ENCODE measurements at regions not wholly inside any gene's neighbourhood (a gene's known extent, or its start where the extent isn't known, plus 50 kb on each side); places are given as distances from the start of the nearest gene placed in this dataset.

DNA sequence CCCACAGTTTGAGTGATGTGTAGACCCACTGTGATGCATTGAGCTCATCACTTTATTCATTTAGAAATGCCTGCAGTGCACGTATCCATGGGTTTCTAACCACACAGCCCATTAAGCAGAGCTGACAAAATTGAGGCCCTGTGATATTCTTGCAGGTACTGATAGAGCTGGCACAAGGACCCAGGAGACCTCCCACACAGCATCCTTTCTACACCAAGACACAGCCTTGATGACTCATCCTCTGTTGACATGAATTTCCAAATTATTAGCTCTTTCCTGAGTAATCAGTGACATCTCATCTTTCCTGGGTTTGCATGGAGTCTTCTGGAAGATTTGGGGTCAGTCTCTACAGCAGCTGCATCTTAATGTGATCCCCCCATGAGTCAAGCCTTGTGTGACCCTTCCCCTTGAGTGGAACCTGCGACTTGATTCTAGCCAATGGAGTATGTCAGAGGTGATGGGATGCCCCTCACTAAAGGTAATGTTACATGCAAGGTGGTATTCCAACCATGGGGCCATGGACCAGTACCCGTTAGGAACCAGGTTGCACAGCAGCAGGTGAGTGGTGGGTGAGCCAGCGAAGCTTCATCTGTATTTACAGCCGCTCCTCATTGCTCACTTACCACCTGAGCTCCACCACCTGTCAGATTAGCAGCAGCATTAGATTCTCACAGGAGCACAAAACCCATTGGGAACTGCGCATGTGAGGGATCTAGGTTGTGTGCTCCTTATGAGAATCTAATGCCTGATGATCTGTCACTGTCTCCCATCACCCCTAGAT lies 181.1 kb upstream of the ARL4C start:
- no peak for DNase-seq (ENCODE audit: low read depth in 2 of 2)

DNA sequence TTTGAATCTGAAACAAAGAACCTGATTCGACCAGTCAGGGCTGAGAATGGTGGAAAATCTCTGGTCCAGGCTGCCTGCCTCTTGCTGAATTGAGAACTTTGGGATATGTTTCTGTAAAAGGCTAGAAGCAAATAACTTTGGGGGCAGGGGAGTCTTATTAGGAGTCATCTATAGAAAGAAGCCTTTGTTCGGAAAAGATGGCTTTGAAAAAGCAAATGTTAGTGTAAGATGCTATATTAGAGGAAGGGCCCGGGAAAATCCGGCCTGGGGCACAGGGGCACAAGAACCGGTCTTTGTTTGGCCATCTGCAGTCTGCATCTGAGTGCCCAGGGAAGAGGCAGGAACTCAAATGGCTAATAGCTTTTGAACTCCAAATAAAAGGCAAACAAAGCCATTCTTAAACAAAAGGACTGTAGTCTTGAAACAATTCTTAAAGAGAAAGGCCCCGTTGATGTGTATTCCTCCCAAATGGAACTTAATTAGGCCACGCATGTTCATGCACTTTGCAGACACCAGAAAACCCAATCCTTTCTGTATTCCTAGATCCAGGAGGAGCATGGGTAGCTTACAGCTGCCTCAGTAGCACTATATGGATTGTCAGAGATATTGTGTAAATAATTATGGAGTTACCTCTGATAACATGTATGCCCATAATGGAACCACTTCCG lies 180.0 kb upstream of the ARL4C start:
- no peak for DNase-seq (ENCODE audit: low read depth in 2 of 2)

DNA sequence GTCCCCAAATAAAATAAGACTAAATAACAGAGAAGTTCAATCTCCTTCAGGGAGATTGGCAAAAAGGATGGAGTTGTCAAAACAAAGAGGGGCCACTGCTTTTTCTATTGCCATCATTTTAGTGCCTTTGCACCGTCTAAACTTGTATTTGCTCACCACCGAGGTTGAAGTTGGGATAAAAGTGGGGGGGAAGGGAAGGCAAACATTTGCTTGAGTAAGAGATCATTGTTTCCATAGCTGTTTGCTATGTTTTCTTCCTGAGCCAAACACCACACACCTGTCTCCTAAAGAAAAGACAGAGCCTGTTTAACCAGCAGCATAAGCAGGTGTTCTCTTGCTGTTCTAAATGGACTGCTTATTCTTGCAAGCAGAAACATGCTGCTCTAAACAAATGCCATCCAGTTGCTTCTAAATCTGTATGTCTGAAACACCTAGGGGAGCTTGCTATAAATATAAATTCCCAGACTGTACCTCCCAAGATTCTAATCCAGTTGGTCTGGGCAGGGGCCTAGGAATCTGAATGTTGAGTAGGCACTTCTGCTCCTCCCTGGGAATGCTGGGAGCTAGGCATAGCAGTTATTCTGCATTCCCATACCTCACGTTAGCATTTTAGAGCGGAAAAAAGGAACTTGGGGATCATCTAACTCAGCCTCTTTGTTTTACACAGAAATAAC lies 179.4 kb upstream of the ARL4C start:
- no peak for DNase-seq (ENCODE audit: low read depth in 2 of 2)

DNA sequence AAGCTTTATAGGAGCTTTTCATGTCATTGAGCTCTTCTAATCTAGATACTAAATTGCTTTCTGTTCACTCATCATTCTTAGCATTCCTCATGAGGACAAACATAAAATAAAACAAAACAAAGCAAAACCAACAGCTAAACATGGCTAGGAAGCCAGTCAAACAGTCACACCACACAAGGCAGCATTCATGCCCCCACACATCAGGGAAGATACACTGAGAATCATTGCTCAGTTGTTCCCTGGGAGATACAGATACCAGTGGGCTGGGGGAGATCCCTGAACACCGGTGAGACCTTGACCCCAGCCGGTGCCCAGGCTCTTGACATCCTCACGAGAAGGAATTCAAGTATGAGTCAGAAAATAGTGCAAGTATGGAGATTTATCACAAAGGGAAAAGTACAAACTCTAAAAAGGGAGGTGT lies 177.9 kb upstream of the ARL4C start:
- no peak for DNase-seq (ENCODE audit: low read depth in 2 of 2)

DNA sequence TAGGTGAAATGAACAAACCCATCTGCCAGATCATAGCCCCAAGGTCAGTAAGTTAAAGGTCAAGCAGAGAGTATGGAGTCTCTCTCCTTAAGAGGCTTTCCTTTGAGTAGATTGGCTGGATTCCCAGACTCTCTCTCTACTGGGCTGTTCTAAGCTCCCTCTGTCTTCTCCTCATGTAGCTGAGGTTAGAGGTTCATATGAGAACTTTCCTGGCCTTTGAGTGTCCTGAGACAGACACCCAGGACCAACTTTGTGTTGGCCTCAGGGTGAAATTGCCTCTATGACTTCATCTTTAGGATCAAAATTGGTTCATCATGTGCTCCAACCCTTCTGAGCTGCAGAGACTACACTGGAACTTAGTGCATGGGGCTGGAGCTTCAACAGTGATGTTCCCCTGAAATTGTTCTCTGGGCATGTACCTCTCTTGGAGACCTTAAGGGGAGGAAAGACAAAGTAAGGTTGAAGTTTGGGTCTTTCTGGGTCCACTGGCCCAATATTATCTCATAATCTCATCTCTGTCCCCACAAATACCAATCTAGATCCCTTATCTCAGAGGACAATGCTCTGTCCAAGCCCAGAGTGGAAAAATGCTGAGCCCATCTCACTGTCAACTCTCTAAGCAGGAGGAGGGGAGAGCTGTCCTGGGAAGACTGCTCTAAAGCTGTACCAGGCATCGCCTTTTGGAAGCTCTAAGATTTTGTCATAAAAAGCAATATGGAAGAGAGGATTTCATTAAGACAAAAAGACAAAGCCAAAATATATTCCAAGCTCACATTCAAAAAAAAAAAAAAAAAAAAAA lies 177.3 kb upstream of the ARL4C start:
- no peak for DNase-seq (ENCODE audit: low read depth in 2 of 2)

DNA sequence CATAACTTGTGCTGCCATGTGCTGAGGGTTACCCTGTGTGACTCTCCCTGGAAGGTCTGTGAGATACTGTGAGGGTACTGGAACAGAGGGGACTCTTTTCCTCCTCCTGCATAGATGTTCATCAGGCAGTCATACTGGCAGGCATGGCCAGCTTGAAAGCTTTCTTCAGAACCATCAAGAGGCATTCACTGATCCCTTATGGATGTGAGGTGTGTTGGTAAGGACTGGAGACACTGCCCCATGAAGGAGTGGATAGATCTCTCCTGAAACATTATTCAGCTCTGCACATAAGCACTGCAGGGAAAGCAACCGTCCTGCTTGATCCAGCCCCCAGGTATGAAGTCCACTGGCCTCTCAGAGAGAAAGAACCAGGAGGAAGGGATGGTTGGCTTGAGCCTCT lies 176.6 kb upstream of the ARL4C start:
- DNase-seq (ENCODE audit: low read depth in 2 of 2) = no peak

DNA sequence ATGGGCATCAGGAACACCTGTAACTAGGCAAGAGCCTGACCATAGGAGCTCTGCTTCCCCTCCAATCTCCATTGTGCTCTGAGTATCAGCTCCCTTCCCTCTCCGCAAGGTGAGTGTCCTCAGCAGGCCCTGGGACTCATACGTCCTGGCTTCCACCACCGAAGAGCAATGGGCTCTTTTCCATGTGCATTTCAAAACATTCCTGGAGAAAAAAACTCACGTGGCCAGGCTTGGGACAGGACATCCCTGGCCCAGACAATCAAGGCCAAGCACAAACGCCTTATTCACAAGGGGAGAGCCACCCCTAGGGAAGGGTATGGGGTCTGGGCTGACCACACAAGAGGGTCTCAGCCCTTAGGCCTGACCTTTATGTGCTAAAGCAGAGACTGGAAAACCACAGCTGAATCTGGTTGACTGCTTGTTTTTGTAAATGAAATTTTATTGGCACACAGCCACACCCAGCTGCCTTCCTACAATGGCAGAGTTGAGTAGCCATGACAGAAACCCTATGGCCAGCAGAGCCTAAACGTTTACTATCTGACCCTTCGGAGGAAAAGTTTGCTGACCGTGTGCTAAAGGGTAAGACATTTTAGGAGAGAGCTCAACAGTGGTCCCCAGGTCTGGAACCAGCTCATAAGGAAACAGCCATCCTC lies 175.7 kb upstream of the ARL4C start:
- DNase-seq (ENCODE audit: low read depth in 2 of 2) = no peak

DNA sequence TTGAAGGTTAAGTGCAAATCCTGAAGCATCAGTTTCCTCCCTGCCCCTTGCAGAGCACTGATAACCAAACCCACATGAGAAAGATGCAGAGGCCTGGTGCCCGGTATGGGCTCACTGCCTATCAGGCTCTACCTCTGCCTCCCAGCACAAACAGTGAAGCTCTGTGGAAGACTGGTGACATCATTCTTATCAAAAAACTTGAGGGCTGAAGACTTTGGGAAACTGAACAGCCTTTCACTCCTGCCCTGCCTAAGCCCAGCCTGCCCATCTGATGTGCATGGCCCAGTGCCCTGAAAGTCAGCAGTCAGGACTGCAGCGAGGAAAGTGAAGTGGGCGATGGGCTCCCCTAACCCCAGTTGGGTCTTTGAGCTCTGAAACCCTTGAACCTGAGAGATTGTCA lies 174.8 kb upstream of the ARL4C start:
- no peak for DNase-seq (ENCODE audit: low read depth in 2 of 2)

DNA sequence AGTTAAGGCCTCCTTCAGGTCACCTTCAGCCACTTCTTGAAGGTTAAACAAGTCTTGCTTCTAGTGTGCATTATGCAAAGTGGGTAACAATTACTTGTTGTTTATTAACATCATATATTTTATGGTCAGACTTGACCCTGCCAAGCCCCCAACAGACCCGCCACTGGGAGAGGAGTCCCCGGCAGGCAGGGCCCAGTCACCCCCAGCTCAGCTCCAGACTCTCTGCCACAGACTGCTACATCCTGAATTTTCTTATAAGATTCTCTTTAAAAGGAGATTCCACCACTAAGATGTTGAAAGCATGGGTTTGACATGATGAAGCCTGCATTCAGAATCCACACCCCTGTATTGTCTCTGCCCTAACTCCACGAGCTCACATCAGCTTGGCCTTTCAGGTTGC lies 174.3 kb upstream of the ARL4C start:
- no peak for DNase-seq (ENCODE audit: low read depth in 2 of 2)

DNA sequence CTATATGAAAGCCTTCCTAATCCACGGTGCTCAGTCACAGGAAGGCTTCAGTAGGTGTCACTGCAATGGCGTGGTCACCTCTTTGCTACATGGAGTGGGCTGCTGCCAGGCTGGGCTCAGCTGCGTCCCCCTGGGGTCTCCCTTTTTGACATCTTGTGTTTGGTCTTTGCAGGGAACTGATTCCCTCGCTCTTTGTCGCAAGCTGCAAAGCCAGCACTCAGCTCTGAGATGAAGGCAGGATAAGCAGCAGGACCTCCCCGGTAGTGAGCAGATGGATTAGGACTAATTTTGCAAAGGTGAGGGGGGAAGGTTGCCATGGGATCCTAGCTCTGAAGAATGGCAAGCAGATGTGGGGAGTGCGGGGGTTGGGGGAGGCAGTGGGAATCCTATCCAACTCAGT lies 173.9 kb upstream of the ARL4C start:
- DNase-seq (ENCODE audit: low read depth in 2 of 2) = no peak

DNA sequence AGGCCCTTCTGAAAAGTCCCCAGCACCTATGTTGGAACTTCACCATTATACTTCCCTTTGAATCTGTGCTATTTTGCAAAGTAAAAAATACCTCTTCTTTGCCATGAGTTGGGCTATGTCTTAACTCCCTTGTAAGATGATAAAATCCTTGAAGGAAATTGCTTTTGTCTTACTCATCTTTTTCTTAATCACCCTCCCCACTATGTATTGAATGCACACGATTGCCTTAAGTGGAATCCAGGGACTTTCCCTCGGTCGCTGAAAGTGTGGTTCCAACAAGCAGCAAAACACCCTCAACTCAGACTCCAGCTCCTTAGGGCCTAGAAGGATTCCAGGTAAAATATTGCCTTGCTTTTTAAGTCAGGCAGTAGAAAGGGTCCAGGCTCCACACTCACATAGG lies 173.2 kb upstream of the ARL4C start:
- no peak for DNase-seq (ENCODE audit: low read depth in 2 of 2)

DNA sequence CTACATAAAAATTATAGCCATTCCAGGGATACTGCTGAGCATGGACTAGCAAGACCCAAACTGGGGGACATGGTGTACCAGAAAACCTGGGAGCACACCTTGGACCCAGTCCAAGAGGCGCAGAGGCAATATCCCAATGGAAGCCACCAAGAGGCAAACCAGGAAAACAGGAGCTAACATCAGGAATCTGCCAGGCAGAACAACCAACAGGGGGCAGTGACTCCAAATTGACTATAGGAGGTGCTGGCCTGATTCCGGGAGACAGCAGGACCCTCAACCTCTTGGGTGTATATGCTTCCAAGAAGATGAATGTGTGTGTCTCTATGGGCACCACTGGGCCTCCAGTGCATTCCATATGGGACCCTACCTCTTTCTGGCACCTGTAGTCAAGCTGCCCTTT lies 172.7 kb upstream of the ARL4C start:
- no peak for DNase-seq (ENCODE audit: low read depth in 2 of 2)

DNA sequence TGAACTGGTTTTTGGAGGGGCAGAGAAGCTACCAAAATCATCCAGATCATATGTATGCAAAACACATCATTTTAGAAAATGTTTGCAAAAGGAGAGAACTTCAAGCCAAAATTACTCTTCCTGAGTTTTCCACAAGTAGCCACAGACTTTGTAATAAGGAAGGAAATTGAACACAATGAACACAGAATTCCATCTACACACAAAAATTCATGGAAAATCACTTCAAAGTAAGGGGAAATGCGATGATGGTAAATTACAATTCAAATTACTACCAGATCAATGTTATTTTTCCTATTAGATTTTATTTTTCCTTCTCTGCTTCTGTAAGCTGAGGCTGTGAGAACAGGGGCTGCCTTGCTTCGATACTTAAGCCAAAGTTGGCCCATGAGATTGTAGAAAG lies 172.1 kb upstream of the ARL4C start:
- no peak for DNase-seq (ENCODE audit: low read depth in 2 of 2)

DNA sequence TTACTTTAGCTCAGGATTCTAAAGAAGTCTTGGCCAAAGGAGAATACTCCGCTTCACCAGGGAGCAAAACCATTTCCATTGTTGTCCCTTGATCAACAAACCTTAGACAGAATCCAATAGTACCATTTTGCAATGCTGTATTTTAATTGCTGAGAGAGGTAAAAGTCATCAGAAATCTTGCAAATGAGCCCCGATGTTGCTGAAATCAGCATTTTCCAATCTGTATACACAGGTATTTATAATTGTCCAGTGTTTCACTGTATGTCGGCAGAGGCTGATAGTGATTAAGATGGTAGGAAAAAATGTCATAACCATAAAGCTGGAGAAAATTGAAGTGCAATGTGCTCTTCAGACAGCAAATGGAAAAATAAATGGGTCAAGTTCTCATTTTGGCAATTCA lies 170.0 kb upstream of the ARL4C start:
- DNase-seq (ENCODE audit: low read depth in 2 of 2) = no peak

DNA sequence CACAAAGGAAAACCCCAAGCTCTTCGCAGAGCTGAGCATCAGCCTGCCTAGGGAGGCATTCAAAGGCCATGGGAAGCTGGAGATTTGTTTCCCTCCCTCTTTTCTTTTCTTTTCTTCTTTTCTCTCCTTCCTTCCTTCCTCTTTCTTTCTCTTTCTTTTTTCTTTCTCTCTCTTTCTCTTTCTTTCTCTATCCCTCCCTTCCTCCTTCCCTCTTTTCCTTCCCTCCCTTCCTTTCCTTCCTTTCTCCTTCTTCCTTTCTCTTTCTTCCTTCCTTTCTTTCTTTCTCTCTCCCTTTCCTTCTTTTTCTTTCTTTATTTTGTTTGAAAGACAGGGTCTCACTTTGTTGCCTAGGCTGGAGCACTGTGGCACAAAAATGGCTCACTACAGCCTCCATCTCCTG lies 168.4 kb upstream of the ARL4C start:
- no peak for DNase-seq (ENCODE audit: low read depth in 2 of 2)

DNA sequence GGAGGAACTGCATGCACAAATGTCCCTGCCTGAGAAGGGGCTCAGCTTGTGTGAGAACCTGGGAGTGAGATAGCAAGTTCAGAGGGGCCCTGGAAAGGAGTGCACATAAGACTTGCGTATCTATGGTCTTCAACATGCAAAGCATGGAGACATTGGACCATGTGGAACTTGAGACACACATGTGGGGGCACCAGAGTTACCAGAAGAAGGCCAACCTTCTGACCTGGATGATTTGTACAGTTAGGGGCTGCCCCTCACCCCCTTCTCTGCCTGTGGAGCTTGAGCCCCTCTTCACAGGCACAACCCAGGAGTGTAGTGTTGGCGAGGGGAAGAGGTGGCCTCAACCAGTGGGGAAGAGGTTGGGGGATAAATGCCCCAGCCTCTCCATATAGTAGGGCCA lies 165.0 kb upstream of the ARL4C start:
- DNase-seq (ENCODE audit: low read depth in 2 of 2) = no peak

DNA sequence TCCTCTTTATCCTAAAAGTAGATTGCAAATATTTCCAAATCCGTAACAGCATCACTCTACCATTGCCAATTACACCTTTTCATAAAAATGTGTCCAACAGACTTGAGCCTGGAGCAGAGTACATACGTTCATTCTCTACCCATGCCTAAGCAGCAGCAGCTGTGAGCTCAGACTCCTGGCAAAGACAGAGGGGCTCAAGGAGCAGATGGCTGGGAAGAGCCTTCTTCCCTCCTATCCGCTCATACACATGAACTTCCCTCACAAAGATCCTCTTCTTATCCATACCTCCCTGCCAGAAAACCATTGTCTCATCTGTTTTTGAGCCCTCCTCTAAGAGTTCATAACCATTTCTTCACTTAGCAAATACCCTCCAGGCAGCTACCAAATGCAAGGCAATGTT lies 164.3 kb upstream of the ARL4C start:
- no peak for DNase-seq (ENCODE audit: low read depth in 2 of 2)

DNA sequence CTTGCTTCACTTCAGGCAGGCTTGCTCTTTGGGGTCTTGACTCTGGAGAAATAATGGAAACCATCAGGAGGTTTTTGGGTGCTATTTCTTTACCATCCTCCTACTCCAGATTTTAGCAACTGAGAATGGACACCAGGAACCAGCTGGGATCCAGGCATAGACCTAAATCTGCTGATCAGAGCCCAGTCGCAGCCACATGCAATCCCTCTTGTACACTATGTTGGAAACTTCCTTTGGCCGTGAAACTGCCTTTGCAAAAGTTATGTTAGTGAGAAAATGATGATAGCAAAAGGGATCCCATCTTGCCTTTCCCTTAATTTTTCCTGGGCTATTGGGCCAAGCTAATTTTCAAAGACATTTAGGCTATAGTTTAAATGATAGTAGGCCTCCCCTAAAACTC lies 158.8 kb upstream of the ARL4C start:
- no peak for DNase-seq (ENCODE audit: low read depth in 2 of 2)

DNA sequence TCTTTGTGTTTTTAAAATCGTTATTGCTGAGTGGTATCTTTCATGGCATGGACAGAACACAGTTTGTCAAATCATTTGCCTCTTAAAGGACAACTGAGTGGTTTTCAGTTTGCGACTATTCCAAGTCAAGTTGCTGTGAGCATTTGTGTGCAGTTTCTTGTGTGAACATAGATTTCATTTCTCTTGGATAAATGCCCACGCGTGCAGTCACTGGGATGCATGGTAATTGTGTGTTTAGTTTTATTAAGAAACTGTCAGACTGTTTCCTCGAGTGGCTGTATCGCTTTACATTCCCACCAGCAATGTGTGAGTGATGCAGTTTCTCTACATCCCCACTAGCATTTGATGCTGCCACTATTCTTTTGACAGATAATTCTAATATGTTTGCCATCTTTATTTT lies 154.0 kb upstream of the ARL4C start:
- DNase-seq (ENCODE audit: low read depth in 2 of 2) = no peak

DNA sequence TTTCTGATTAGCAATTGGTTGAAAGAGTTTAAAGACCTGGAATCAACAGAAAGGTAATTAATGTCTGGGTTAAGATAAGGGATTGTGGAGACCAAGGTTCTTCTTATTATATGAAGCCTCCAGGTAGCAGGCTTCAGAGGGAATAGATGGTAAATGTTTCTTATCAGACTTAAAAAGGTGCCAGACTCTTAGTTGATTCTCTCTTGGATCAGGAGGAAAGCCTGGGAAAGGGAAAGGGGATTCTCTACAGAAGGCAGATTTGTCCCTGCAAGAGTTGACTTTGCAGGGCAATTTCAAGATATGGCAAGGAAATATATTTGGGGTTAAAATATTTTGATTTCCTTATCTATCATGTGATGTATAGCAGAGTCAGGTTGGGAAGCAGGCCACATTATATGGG lies 153.1 kb upstream of the ARL4C start:
- DNase-seq (ENCODE audit: low read depth in 2 of 2) = no peak

DNA sequence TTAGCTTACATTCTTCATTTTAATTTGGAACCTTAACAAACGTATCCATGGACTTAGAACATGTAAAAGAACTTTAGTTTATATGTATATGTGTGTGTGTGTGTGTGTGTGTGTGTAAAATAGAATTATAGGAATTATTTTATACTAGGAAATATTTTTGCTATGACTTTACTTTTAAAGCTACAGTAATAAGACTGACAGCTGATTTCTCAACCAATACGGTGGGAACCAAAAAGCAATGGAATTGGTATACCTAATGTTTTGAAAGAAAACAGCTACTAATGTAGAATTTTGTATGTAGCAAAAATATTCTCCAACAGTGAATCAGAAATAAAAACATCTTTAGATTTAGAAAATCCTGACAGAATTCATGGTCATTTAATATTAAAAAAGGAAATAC lies 146.5 kb upstream of the ARL4C start:
- DNase-seq (ENCODE audit: low read depth in 2 of 2) = no peak

DNA sequence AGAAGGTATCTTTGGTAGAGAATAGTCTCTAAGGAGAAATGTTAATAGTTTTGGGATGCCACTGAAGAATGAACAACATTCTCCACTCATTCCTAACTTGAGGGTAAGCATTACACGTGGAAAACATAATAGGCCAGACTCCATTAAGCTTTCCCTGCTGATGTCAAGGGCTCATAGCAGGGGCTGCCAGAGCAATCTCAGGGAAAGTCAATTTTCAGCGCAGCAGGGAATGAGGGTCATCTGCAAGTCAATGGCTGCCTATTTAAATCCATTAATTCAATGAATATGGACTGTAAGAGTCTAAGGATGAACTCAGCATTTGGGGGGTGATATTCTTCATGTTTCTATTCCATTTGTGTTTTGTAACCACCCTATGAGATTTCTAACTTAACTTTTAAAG lies 144.2 kb upstream of the ARL4C start:
- no peak for DNase-seq (ENCODE audit: low read depth in 2 of 2)

Data from stimulated activated CD8-positive, alpha-beta memory T cell treated with anti-CD3 and anti-CD28 coated beads, Interleukin-2, amount 100 ng/mL, for 48 hours (primary cell).